T-cell (primary cell): ENCODE measurements at regions not wholly inside any gene's neighbourhood (a gene's known extent, or its start where the extent isn't known, plus 50 kb on each side); places are given as distances from the start of the nearest gene placed in this dataset.

Experiments used
- ATAC-seq, 4 experiments: fragments of 200-7000 bp in 3 of 4; fragments of 150-1000 bp in 1 of 4; cut with Tn5 transposase; replicated peaks in 1 of 4; 1 replicate in 3 of 4; 2 replicates in 1 of 4; pipeline ENCODE4 v1.10.0; 2021; ENCODE audit warnings: moderate library complexity in 3 of 4, mild to moderate bottlenecking in 2 of 4, moderate number of reproducible peaks in 1 of 4
- CTCF ChIA-PET, 2 donors: fragments of 300-600 bp; sonication (Branson Sonifier 250); formaldehyde crosslinking; loops; one replicate each; lab custom pipeline; 2022; ENCODE audit warnings: antibody characterized with exemption in 2 of 2; lab: Charles Lee
- POLR2A ChIA-PET, 2 donors: fragments of 300-600 bp; sonication (Branson Sonifier 250); formaldehyde crosslinking; loops; one replicate each; lab custom pipeline; 2022; ENCODE audit warnings: antibody characterized with exemption in 2 of 2; lab: Charles Lee
- DNase-seq, 35 experiments: peaks; one replicate each; pipeline versions ENCODE4 v3.0.0 to v3.0.0-alpha.2; 2013 to 2023
- H3K27ac ChIP-seq: one replicate; pipeline ENCODE4 v1.5.1; 2013; ENCODE audit warnings: low read length
- H3K27me3 ChIP-seq, 2 experiments: replicated peaks in 1 of 2; 1 replicate in 1 of 2; 2 replicates in 1 of 2; pipeline versions ENCODE4 v1.6.1 to v1.7.0; 2013; ENCODE audit warnings: low read length in 1 of 2, mixed read lengths in 1 of 2; ENCODE audit not compliant: control insufficient read depth in 2 of 2, insufficient read depth in 2 of 2; ENCODE audit errors: extremely low read depth in 1 of 2
- H3K36me3 ChIP-seq, 2 donors: 1 replicate in 1 of 2; 2 replicates in 1 of 2; pipeline versions ENCODE4 v1.6.1 to v1.7.0; 2013; ENCODE audit warnings: low read length in 1 of 2; ENCODE audit not compliant: control insufficient read depth in 2 of 2, insufficient read depth in 1 of 2; ENCODE audit errors: extremely low read depth in 1 of 2
- H3K4me1 ChIP-seq, 2 experiments: 1 replicate in 1 of 2; 2 replicates in 1 of 2; pipeline versions ENCODE4 v1.6.1 to v1.7.0; 2013; ENCODE audit warnings: low read length in 2 of 2, mixed read lengths in 1 of 2; ENCODE audit not compliant: insufficient read depth in 2 of 2, control insufficient read depth in 1 of 2; ENCODE audit errors: extremely low read depth in 1 of 2
- H3K4me3 ChIP-seq, 2 donors: 1 replicate in 1 of 2; 2 replicates in 1 of 2; pipeline versions ENCODE4 v1.5.1 to v1.7.0; 2013; ENCODE audit warnings: mild to moderate bottlenecking in 2 of 2, low read length in 1 of 2, moderate library complexity in 1 of 2; ENCODE audit not compliant: control insufficient read depth in 1 of 2; ENCODE audit errors: extremely low read depth in 1 of 2
- H3K9me3 ChIP-seq: 2 replicates; pipeline ENCODE4 v1.7.0; 2013
- H3K27ac Mint-ChIP-seq, 2 donors: one replicate each; pipeline ENCODE4 v1.8.0; 2020 to 2021; ENCODE audit warnings: mild to moderate bottlenecking in 2 of 2, mixed read lengths in 2 of 2
- H3K27me3 Mint-ChIP-seq, 2 donors: one replicate each; pipeline ENCODE4 v1.8.0; 2021 to 2022; ENCODE audit warnings: mixed read lengths in 2 of 2
- H3K36me3 Mint-ChIP-seq: one replicate; pipeline ENCODE4 v1.8.0; 2021; ENCODE audit warnings: mixed read lengths
- H3K4me1 Mint-ChIP-seq, 3 donors: one replicate each; pipeline ENCODE4 v1.8.0; 2020 to 2022; ENCODE audit warnings: mixed read lengths in 3 of 3, mild to moderate bottlenecking in 1 of 3
- H3K4me3 Mint-ChIP-seq, 3 donors: one replicate each; pipeline ENCODE4 v1.8.0; 2020 to 2022; ENCODE audit warnings: mild to moderate bottlenecking in 3 of 3, mixed read lengths in 3 of 3, moderate library complexity in 3 of 3
- H3K9me3 Mint-ChIP-seq, 3 donors: one replicate each; pipeline ENCODE4 v1.8.0; 2020 to 2022; ENCODE audit warnings: mixed read lengths in 3 of 3
- WGBS: methylation state at CpG from one replicate; pipeline ENCODE4 v1.1.5; 2013; ENCODE audit warnings: missing lambda C conversion rate; ENCODE audit not compliant: insufficient coverage; 5-methylcytosine and 5-hydroxymethylcytosine counted together

- Mint-ChIP-seq H3K27me3 (peaks cover 0 to 19% of the 10 kb centered on the region in 2 donors), H3K4me3 (no peak overlapping the region), H3K27ac (no peak overlapping the region), H3K4me1 (no peaks in the 10 kb centered on the region), H3K36me3 (no peaks in the 10 kb centered on the region), H3K9me3 (no peaks in the 10 kb centered on the region)
- Histone ChIP-seq H3K36me3 (no peaks in the 10 kb centered on the region), H3K9me3 (no peaks in the 10 kb centered on the region), H3K27ac (no peak overlapping the region), H3K4me3 (no peak overlapping the region), H3K4me1 (no peaks in the 10 kb centered on the region), H3K27me3 (no peaks in the 10 kb centered on the region)
- WGBS = no CpG with 5 or more reads among the region's 3 CpGs
- CTCF ChIA-PET = no interaction called here
- ATAC-seq (no peak), DNase-seq (no peak)
- POLR2A ChIA-PET = interaction anchor here in 1 of 2 donors (0.6 kb wide), 1 partner anchor 109 kb away, joined by 4 read pairs; no protein-coding TSS in a partner anchor
Observed at GRCh38 chrX:148412006-148412405, 88.4 kb upstream of the AFF2 start.

GRCh38 chrX:148416142-148416541 lies 84.3 kb upstream of the AFF2 start:
- DNase-seq (no peak), ATAC-seq (no peak)
- peaks cover 0 to 19% of the 10 kb centered on the region in 2 donors for H3K27me3 Mint-ChIP-seq
- POLR2A ChIA-PET = no interaction called here
- H3K27ac ChIP-seq = no peak overlapping the region
- no peak overlapping the region for H3K27ac Mint-ChIP-seq
- H3K9me3 ChIP-seq = no peaks in the 10 kb centered on the region
- H3K27me3 ChIP-seq = no peaks in the 10 kb centered on the region
- H3K9me3 Mint-ChIP-seq = no peaks in the 10 kb centered on the region
- H3K4me1 ChIP-seq = no peaks in the 10 kb centered on the region
- no peaks in the 10 kb centered on the region for H3K36me3 Mint-ChIP-seq
- CTCF ChIA-PET = no interaction called here
- no CpG with 5 or more reads among the region's 2 CpGs for WGBS
- no peaks in the 10 kb centered on the region for H3K4me1 Mint-ChIP-seq
- no peak overlapping the region for H3K4me3 Mint-ChIP-seq
- H3K36me3 ChIP-seq = no peaks in the 10 kb centered on the region
- no peak overlapping the region for H3K4me3 ChIP-seq

- CTCF ChIA-PET = no interaction called here
Observed at GRCh38 chrX:148416931-148417330, 83.5 kb upstream of the AFF2 start.

GRCh38 chrX:148417934-148418333 lies 82.5 kb upstream of the AFF2 start:
- Mint-ChIP-seq H3K4me1 (no peaks in the 10 kb centered on the region), H3K27ac (no peak overlapping the region), H3K4me3 (no peak overlapping the region), H3K27me3 (peaks cover 0 to 10% of the 10 kb centered on the region in 2 donors), H3K36me3 (no peaks in the 10 kb centered on the region), H3K9me3 (no peaks in the 10 kb centered on the region)
- ChIA-PET POLR2A (no interaction called here), CTCF (no interaction called here)
- Histone ChIP-seq H3K27ac (no peak overlapping the region), H3K36me3 (no peaks in the 10 kb centered on the region), H3K4me3 (no peak overlapping the region), H3K4me1 (no peaks in the 10 kb centered on the region), H3K9me3 (no peaks in the 10 kb centered on the region), H3K27me3 (no peaks in the 10 kb centered on the region)
- no CpG with 5 or more reads among the region's 3 CpGs for WGBS
- DNase-seq (no peak), ATAC-seq (no peak)

More at GRCh38 chrX:148416931-148417330, 83.5 kb upstream of the AFF2 start:
- Mint-ChIP-seq H3K4me3 (no peak overlapping the region), H3K27me3 (peaks cover 0 to 19% of the 10 kb centered on the region in 2 donors), H3K9me3 (no peaks in the 10 kb centered on the region), H3K36me3 (no peaks in the 10 kb centered on the region), H3K27ac (no peak overlapping the region), H3K4me1 (no peaks in the 10 kb centered on the region)
- POLR2A ChIA-PET = no interaction called here
- H3K27ac ChIP-seq = no peak overlapping the region
- DNase-seq (no peak), ATAC-seq (no peak)
- H3K9me3 ChIP-seq = no peaks in the 10 kb centered on the region
- no CpG with 5 or more reads among the region's 4 CpGs for WGBS
- no peaks in the 10 kb centered on the region for H3K36me3 ChIP-seq
- no peak overlapping the region for H3K4me3 ChIP-seq
- no peaks in the 10 kb centered on the region for H3K27me3 ChIP-seq
- H3K4me1 ChIP-seq = no peaks in the 10 kb centered on the region

GRCh38 chrX:148422526-148422925 lies 77.9 kb upstream of the AFF2 start:
- ChIA-PET POLR2A (no interaction called here), CTCF (no interaction called here)
- WGBS = 83% methylated on average over 1 of the region's 4 CpGs
- H3K9me3 Mint-ChIP-seq = peaks cover 0 to 3% (median 0%) of the 10 kb centered on the region in 3 donors
- no peak overlapping the region for H3K4me3 Mint-ChIP-seq
- no peaks in the 10 kb centered on the region for H3K27me3 ChIP-seq
- no peaks in the 10 kb centered on the region for H3K9me3 ChIP-seq
- no peaks in the 10 kb centered on the region for H3K36me3 Mint-ChIP-seq
- H3K27ac Mint-ChIP-seq = no peak overlapping the region
- no peak overlapping the region for H3K27ac ChIP-seq
- no peaks in the 10 kb centered on the region for H3K4me1 ChIP-seq
- DNase-seq = no peak
- no peak for ATAC-seq
- H3K27me3 Mint-ChIP-seq = peaks cover 0 to 17% of the 10 kb centered on the region in 2 donors
- no peak overlapping the region for H3K4me3 ChIP-seq
- no peaks in the 10 kb centered on the region for H3K36me3 ChIP-seq
- H3K4me1 Mint-ChIP-seq = no peaks in the 10 kb centered on the region

GRCh38 chrX:148424570-148424969 lies 75.8 kb upstream of the AFF2 start:
- peaks cover 0 to 9% of the 10 kb centered on the region in 2 donors for H3K27me3 Mint-ChIP-seq
- H3K4me3 ChIP-seq = no peak overlapping the region
- no peaks in the 10 kb centered on the region for H3K4me1 Mint-ChIP-seq
- no CpG with 5 or more reads among the region's 2 CpGs for WGBS
- peaks cover 0 to 3% (median 0%) of the 10 kb centered on the region in 3 donors for H3K9me3 Mint-ChIP-seq
- no peaks in the 10 kb centered on the region for H3K9me3 ChIP-seq
- CTCF ChIA-PET = no interaction called here
- no peak overlapping the region for H3K4me3 Mint-ChIP-seq
- H3K4me1 ChIP-seq = no peaks in the 10 kb centered on the region
- no peaks in the 10 kb centered on the region for H3K36me3 Mint-ChIP-seq
- POLR2A ChIA-PET = no interaction called here
- no peaks in the 10 kb centered on the region for H3K36me3 ChIP-seq
- H3K27me3 ChIP-seq = no peaks in the 10 kb centered on the region
- no peak overlapping the region for H3K27ac Mint-ChIP-seq
- no peak overlapping the region for H3K27ac ChIP-seq
- ATAC-seq (no peak), DNase-seq (no peak)

GRCh38 chrX:148426467-148426866 lies 74.0 kb upstream of the AFF2 start:
- DNase-seq (no peak), ATAC-seq (no peak)
- Mint-ChIP-seq H3K4me1 (no peaks in the 10 kb centered on the region), H3K36me3 (no peaks in the 10 kb centered on the region), H3K27ac (no peak overlapping the region), H3K4me3 (no peak overlapping the region), H3K9me3 (peaks cover 0 to 3% (median 0%) of the 10 kb centered on the region in 3 donors), H3K27me3 (peaks cover 0 to 6% of the 10 kb centered on the region in 2 donors)
- no peaks in the 10 kb centered on the region for H3K4me1 ChIP-seq
- no peaks in the 10 kb centered on the region for H3K9me3 ChIP-seq
- H3K27ac ChIP-seq = no peak overlapping the region
- ChIA-PET POLR2A (interaction anchor here in 1 of 2 donors (0.6 kb wide), 1 partner anchor 114 kb away, joined by 7 read pairs; no protein-coding TSS in a partner anchor), CTCF (no interaction called here)
- no peaks in the 10 kb centered on the region for H3K36me3 ChIP-seq
- no CpG with 5 or more reads among the region's 3 CpGs for WGBS
- H3K27me3 ChIP-seq = no peaks in the 10 kb centered on the region
- H3K4me3 ChIP-seq = no peak overlapping the region
